Inferior parietal cortex (tissue), 1 donor: ENCODE measurements at regions not wholly inside any gene's neighbourhood (a gene's known extent, or its start where the extent isn't known, plus 50 kb on each side); places are given as distances from the start of the nearest gene placed in this dataset.
"Not testable (repeated sequence)": the region's sequence is repeated elsewhere in the genome, so short reads cannot be mapped to it uniquely, and the experiment has no call there.

ENCODE experiments used
- DNase-seq: peaks from one replicate; pipeline ENCODE4 v3.0.0-alpha.2; 2016; ENCODE audit errors: extremely low spot score

- DNase-seq = no peak
Measured at GRCh38 chr16:8452941-8453340, 137.4 kb downstream of the TMEM114 start.

DNA sequence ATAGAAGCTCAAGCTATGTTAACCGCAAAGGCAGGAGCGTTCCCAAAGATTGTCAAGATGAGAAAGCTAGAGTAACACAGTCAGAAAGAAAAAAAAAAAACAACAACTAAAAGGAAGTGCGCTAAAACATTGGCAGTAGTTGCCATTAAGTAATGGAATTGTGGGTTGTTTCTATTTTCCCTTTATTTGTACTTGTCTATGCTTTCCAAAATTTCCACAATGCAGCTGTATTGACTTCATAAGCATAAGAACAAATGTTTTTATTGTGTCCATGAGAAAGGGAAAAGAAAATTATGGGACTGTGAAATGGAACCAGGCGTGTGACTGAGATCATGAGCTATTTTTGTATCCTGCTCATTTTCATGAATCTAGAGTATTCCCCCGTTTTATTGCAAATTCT, 153.4 kb downstream of the TMEM114 start:
- DNase-seq = peak; percentile 4

- DNase-seq = no peak
Measured at GRCh38 chr16:8431783-8432182, 158.5 kb downstream of the TMEM114 start.

DNA sequence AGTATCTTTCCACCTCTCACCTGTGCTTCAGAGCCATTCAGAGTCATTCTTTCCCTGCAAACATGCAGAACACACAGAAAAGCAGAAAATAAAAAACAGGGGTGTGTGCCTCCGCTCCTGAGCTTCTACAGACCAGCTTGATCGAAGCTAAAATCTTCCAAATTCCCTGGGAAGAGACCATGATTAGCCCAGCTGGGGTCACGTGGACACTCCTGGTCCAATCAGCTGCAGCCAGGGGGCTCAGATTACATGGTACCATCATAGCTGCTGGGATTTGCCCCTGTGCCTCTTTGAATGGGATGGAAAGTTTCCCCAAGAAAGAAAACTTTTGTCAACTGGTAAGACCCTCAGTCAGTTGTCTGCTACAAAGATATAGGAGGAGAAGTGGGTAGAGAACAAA, 159.9 kb downstream of the TMEM114 start:
- no peak for DNase-seq

GRCh38 chr16:8426569-8426968, 163.7 kb downstream of the TMEM114 start:
- no peak for DNase-seq

- DNase-seq = no peak
Measured at GRCh38 chr16:8417145-8417544, 173.2 kb downstream of the TMEM114 start.

DNA sequence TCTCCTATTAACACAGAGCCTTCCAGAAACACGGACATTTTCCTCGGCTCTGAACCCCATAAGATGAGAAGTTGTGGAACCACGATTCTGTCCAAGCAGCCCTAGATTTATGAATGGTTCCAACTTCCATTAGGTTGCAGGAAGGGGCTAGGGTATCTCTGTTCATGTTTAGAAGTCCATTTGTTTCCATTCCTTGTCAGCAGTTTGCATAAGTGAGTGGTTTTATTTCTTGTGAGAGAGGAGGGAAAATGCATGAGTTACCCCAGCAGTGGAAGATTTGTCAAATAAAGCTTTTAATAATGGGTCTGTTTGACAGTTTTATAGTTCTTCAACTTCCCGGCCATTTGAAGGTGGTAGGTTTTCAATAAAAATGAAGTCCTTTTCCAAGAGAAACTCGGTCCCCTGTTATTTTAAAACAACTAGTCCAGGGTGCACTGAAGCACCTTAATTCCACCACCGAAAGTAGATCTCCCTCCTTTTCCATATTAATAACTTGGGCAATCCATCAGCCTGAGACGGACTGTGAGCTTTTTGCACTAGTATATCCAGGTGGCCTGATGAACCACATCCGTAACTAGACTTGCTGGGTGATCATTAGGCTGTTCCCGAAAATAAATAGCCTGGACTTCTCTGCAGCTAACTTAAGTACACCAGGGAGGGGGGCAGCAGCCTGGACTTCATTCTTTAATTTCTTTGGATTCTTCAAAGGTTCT, 181.3 kb downstream of the TMEM114 start:
- no peak for DNase-seq

GRCh38 chr16:8407351-8407750, 183.0 kb downstream of the TMEM114 start:
- DNase-seq = no peak

DNA sequence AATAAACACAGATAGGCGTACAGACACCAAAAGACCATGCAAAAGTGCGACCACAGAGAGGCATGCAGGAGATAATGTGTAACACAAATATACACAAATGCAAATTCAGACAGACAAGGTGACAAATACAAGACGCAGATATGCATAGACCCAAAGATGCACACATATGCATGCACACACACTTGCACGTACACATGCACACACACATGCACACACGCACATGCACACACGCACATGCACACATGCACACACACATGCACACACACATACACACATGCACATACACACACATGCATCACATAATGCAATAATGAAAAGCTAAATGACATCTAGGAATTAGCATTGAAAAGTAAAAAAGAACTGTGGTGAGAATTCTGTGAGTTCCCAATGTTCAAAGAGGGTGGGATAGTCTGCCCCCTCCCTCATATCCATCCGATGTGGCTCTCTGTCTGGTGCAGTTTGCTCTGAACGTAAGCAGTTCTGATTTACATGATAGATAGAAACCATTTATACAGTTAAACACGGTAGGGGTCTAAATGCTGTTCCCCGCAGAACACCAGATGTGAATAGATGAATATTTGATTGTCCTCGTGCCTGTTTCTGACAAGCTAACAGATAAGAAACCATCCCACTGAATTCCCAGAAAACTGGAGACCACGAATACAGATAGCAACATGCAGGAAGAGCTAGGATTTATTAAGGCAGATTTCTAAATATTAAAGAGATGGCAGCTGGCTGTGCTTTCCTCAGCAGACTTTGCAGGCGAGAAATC, 186.1 kb downstream of the TMEM114 start:
- no peak for DNase-seq

GRCh38 chr16:8402981-8403843, 187.1 kb downstream of the TMEM114 start:
- DNase-seq = no peak

DNA sequence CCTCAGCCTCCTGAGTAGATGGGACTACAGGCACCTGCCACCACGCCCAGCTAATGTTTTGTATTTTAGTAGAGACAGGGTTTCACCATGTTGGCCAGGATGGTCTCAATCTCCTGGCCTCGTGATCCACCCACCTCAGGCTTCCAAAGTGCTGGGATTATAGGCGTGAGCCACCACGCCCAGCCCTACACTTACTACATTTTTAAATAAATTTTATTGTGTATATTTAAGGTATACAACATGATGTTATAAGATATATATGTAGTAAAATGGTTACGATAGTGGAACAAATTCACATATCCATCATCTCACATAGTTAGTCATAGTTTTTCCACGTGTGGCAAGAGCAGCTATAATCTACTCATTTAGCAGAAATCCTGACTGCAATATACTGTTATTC, 189.6 kb downstream of the TMEM114 start:
- not testable (repeated sequence) for DNase-seq

DNA sequence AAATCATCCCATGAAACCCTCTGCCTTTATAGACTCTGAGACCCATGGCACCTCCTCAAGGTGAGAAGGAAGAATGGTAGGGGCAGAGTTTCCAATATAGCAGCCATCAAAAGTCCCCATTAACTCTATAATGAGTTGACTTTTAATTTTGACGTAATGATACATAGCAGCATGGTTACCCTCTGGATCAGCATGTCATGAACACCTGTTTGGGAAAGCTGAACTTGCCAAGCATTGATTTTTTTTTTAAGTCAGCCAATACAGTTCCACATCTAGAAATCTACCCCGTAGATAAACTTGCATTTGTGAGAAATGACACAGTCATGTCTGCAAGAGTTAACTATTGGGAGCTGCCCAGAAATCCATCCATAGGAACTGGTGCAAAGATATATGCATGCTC, 191.8 kb downstream of the TMEM114 start:
- DNase-seq = no peak

DNA sequence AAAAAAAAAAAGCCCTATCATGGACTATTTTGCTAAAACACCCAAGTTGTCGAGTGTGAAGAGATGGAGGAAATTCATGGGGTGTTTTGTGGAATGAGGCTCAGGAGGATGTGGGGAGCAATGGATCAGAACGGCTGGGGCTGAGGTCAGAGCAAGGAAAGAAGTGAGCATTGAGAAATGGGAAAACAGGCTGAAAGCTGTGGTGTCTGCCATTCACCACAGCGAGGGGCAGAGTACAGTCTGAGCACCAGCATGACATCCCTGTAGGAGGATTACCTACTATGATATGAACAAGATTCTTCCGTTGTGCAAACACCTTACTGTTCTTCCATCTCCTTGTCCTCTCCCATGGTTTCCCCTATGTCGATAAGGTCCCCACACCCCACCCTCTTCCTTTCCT, 193.1 kb downstream of the TMEM114 start:
- DNase-seq = no peak

DNA sequence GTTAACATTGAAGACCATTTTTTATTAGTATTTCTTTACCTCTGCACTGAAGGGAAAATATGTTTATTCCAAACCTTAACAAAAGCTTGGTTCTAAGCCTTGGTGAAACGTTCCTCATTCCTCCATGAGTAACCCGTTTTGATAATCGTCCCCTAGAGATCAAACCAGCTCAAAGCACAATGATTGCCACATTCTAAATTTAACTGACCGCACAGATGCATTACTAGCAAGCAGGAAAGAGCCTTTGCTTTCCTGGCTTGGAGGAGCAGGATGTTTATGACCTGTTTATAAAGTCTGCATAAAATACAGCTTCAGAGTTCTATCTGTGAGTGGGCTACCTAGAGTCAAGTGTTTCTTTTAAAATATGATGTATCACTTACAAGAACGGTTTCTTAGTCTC, 193.8 kb downstream of the TMEM114 start:
- no peak for DNase-seq

DNA sequence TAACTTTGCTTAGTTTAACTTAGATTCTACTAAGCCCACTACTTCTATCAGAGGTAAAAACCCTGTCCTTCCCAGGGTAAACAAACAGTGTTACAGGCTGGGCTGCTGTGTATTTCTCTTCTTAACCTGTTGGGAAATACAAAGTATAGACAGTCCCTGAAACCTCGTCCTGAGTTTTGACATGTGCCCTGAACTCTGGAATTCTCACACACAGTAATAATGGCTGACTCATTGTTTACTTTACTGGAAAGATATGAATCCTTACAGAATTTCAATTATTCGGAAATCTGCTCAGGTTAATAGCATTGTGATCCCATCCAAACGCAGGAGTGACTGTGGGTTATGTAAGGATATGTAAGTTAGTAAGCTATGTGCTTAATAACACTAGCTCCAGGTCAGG, 199.1 kb downstream of the TMEM114 start:
- DNase-seq = no peak

- no peak for DNase-seq
Measured at GRCh38 chr16:8388684-8389083, 201.6 kb downstream of the TMEM114 start.

- no peak for DNase-seq
Measured at GRCh38 chr16:8381814-8382213, 208.5 kb downstream of the TMEM114 start.

DNA sequence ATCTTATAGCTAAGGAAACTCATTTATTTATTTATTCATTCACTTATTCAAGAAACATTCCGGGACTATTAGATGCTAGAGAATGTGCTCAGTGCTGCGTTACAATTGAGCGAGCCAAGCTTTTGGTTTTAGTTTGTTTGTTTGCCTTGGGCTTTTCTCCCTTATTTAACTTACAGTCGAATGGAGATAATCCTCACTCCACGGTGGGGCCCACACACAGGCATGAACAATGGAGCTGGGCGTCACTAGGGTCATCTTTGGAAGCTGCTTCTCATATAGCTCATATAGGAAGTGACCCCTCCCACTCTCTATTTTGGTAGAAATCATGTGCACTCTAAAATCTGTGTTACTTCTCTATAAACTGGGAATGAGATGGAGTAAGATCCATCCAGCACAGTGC, 210.0 kb downstream of the TMEM114 start:
- no peak for DNase-seq

DNA sequence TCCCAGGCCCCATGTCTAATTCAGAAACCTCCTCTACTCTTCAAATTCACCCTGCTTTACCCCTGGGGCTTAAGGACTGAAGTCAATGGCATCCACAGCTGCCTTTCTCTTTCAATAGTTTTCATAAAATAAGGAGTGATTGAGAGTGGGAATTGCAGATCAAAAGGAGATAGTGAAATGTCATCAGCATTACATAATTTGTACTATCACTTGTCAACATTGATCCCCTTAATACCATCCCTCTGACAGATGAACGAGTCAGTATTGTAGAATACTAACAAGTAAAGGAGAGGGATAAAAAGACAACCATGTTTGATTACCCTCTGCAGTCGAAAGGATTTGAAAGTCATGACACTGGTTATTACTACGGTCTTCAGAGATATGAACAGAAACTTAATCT, 212.4 kb downstream of the TMEM114 start:
- DNase-seq = no peak

- DNase-seq = no peak
Measured at GRCh38 chr16:8376858-8377257, 213.5 kb downstream of the TMEM114 start.

- no peak for DNase-seq
Measured at GRCh38 chr16:8376430-8376829, 213.9 kb downstream of the TMEM114 start.

DNA sequence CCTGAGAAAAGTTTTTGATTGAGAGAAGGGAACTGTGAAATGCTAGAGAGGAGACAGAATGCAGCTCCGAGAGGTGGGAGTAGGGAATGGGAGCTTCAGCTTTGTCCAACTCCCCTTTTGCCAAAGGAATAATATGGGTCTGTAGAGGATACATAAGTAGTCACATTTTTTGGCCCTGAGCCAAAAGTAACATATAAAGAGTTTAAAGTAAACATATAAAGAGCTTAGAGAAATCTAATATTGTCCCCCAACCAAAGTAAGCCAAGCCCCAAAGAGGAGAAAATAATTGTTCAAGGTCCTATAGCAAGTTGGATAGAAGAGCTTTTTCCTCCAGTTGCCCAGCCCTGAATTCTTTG, 215.1 kb downstream of the TMEM114 start:
- no peak for DNase-seq
